GM18502 (cell line): ENCODE measurements at regions not wholly inside any gene's neighbourhood (a gene's known extent, or its start where the extent isn't known, plus 50 kb on each side); places are given as distances from the start of the nearest gene placed in this dataset.

Source experiments
- ATAC-seq: cut with Tn5 transposase; IDR thresholded peaks from one replicate; pipeline ENCODE4 v1.9.1; 2021; ENCODE audit warnings: mild to moderate bottlenecking; ENCODE audit not compliant: unreplicated experiment, poor library complexity

DNA sequence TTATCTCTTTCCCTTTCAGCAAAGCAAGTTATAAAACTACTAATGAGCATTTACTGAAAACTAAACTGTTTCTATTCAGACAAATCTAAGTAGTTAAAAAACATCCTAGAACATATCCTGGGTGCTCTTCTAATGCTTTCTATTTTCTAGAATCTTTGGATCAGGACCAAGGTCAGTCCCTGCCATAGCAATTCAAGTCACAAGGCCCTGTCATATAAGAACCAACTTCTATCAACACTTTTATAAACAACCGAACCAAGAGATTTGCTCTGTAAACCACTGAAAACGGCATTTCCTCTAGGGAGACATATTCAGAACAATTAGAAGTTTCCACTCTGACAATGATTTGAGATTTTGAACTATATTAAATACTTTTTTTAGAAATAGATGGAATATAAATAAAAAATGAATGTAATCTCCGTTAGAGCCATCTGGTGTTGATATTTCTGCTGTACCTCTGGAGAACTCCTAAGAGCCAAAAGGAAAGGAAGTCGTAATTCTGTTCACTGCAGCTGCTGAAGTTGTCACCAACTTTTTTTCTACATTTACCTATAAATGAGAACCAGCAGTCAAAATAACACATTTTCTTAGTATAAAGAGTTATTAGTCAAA lies 51.4 kb upstream of the LGSN start:
- ATAC-seq: no peak

DNA sequence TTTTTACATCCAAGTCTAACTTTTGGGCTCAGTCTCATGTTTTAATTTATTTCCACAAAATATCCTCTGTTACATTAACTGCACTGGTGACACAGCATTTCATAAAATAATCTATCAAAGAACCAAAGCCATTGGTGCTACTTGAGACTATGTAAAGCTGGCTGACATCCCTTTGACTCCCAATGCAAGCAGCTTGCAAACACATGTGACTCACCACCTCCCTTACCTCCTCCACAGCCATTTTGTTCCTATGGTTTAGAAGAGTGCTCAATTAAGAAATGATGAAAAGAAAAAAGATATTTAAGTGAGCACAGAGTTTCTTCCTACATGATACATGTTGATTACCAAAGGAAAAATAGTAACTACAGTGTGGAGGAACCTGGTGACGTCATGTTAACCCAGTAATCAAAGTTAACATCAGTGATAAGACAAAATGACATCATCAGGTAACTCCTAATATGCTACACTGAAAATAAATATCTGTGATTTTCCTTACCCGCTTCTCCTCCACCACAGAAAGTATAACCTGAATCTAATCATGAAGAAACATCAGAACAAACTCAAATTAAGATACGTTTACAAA lies 53.3 kb upstream of the LGSN start:
- no peak for ATAC-seq

DNA sequence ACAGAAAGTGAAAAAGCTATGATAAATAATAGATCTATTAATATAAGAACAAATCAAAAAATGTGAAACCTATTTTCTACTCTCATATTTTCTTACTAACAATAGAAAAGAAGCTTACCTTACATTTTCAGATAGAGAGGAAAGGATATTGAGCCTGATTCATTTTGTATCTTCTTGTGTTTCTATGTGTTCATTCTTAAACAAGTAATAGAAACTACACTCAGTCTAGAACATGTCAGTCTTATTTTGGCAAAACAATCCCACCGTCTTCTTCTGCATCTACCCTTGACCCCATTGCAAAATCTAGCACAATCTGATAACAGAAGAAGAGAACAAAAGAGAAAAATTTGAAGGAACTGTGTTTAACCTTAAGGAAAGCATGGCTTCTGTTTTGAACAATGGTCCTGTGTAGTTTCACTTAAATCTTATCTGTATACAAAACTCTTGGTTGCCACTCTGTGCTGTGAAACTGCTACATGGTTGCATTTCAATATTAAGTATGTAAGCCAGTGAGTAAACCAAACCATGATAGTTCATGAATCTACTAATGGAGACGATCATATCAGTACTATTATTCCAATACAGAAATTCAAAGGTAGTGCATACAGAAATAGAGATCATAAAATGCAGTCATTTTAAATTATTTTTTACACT lies 69.5 kb upstream of the LGSN start:
- peak; percentile 66 for ATAC-seq

DNA sequence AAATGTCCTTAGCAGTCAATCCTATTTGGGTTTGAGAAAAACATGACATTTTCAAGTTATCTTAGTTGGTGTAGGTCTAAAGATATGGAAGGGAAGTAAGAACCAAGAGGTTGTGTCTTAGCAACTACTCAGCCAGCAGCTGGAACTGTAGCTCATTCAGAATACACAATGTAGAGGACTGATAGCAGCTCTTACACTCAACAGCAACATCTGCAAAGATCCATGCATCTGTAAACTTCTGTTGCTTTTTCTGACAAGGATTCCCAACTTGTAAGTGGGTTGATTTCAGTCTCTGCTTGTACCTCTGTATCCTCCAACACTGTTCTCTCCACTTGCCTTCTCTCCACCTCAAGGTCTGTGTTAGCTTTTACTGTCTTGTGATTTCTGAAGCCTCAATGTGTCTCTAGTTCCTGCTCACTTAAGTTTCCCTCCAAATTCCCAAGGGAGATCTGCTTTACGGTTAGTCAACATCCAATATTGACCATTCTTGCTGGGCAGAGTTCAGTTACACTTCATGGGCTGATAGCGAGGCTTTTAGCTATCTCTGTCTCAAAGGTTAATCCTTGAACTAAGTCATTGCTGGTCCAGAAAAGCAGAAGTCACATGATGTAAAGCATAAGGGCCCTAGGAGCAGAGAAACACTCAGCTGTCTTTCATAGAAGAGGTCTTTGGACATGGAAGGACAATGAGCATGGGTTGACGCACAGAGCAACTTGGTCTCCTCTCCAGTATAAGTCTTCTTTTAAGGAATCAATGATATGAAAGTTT lies 71.6 kb upstream of the LGSN start:
- no peak for ATAC-seq

DNA sequence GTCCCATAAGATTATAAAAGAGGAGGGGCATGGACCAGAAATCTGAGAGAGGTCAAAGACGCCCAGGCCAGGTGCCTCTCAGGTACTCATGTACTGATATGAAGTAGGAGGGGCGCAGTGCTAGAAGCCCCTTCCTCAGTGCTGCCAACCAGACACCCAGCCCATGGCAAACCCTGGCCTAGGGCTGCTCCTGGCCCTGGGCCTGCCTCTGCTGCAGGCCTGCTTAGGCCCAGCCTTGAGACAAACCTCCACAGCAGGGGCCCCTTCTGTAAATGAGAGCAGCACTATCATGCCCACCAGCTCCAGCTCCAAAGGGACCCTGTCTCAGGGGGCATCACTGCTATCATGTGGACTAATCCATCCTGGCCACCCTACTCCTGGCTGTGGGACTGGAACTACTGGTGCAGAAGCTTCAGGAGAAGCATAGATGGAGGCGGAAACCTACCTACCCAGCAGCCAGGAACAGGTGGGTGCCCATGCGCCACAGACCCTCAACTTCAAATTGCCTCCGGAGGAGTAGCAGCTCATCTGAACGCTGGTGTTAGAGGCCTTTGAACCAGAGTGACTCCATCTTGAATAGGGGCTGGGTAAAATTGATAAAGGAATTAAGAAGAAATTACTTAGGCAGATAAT lies 72.4 kb upstream of the LGSN start:
- ATAC-seq: no peak

DNA sequence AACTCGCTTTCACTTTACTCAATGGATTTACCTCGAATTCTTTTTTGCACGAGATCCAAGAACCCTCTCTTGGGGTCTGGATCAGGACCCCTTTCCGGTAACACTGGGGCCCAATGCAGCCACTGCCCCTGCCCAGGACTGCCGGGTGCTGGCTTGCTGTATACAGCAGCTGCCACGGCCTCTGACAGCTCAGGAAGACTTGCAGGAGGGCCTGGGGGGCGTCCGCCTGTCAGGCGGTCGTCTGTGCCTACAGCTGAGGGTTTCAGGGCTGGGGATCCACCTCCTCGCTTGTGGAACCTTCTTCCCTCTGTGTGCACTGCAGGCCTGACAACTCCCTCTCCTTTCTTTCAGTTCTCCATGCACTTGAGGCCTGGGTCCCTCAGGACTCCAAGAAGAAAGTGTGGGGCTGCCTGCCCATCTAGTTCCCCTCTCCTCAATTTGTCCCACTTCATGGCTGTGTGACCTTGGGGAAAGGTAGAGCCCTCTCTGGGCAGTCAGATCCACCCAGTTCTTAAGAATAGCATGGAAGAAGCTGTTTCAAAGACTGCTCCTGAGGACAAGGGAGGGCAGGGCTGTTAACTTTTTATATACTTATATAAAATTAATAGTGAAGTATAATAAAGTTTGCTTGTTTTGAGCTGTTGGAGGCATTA lies 75.0 kb upstream of the LGSN start:
- ATAC-seq: no peak

DNA sequence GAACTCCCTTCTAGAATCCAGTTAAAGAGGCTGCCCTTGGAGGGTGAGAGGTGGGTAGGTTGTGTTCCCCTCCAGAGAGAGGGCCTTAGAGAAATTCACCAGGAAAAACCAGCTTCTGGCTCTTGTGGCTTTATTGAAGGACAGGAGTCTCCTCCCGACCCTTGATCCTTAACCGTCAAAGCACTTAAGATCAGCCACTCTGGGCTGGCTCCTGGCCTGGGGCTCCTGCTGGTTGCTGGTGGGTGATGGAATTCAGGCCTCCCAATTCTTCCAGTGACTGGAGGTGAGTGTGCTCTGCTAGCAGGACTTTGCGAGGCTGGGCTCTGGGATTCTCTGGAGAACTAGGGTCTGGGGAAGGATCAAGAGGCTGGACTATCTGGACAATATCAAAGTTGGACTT lies 75.6 kb upstream of the LGSN start:
- ATAC-seq: no peak

DNA sequence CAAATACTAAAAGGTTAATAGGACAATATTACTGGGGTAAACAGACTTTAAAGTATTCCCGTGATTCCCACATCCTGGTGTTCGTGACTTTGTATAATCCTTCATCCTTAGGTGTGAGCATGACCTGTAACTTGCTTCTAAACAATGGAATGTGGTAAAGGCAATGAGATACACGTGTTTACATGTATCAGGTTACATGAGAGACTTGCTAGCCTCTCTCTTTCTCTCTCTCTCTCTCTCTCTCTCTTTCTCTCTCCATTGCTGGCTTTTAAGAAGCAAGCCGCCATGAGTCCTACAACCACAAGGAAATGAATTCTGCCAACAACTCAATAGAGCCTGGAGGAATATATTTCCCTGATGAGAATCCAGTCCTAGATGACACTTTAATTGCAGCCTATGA lies 83.9 kb upstream of the LGSN start:
- ATAC-seq: no peak

DNA sequence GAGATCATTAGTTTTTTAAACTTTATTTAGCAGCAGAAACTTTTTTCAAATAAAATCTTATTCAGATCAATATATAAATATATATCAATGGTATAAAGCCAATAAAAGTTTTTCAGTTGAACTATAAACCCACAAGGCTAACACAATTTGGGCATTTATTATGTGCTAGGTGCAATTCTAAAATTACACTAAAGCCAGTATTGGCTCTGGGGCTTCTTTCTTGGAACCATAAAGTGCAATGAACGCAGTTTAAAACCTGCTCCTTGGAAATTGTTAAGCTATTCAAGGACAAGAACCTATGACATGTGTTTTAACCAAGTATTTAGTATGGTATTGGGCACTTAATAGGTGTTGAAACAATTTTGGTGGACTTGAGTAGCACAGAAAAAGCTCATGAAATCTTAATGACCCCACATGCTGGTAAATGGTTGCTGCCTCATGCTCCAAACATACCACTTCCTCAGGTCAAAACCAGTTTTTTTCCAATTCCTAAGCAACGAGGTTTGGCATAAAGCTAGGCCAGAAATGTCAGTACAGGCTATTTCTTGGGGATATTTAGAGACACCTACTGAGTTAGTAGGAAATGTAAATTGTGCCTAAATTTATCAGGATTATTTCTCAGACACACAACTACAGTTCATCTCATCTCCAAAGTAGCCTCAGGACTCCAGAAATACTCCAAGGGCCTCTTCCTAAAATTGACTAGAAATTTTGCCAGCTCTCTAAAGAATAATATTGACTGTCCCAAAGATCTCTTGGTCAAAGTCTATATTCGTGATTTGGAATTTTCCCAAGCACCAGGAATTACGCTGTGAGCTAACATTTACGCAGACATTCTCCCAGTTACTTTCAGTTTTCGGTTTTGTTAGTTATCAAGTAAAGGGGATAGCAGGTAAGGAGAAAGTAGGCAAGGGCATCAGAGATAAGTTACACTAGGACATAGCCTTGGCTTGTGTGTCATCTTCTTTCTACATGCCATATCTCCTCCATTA lies 90.9 kb upstream of the LGSN start:
- ATAC-seq: no peak

DNA sequence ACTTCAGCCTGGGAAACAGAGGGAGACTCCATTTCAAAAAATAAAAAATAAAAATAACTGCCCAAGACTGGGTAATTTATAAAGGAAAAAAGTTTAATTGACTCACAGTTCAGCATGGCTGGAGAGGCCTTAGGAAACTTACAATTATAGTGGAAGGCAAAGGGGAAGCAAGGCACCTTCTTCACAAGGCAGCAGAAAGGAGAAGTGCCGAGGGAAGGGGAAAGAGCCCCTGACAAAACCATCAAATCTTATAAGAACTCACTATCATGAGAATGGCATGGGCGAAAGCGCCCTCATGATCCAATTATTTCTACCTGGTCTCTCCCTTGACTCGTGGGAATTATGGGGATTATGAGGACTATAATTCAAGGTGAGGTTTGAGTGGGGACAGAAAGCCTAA lies 95.5 kb upstream of the LGSN start:
- no peak for ATAC-seq

DNA sequence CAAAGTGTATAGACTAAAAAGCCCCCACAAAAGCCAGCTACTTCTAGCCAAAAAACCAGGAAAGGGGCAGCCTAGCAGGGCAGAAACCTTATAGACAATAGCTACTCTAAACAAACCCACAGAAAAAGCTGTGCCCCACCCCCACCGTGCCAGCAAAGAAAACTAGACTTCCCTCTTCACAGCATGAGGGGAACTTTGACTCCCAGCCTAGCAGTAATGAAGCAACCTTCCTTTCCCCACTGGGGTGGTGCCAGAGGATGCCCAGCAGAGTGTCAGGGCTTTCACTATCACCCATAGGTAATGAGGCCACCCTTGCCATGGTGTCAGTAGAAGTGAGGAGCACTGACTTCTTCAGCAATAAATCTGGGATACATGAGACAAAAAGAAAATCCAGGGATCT lies 99.0 kb upstream of the LGSN start:
- no peak for ATAC-seq

DNA sequence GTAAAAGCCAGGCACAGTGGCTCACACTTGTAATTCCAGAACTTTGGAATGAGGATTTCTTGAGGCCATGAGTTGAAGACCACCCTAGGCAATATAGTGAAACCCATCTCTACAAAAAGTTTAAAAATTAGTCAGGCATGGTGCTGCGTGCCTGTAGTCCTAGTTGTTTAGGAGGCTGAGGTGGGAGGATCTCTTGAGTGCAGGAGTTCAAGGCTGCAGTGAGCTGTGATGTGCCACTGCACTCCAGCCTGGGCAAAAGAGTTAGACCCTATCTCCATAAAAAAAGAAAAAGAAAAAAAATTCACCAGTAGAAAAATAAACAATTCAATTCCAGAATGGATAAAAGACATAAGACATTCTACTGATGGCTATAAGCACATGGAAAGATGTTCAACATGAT lies 104.9 kb upstream of the LGSN start:
- no peak for ATAC-seq

DNA sequence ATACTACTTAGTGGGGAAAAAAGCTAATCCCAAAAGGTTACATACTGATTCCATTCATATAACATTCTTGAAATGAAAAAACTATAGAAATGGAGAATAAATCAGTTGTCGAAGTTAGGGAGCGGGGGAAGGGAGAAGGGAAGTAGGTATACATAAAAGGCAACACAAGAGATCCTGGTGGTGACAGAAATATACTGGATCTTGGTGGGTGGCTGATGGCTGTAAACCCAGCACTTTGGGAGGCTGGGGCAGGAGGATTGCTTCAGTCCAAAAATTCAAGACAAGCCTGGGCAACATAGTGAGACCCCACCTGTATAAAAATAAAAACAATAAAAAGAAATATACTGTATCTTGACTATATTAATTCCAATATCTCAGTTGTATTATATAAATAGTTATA lies 105.7 kb upstream of the LGSN start:
- ATAC-seq: no peak

DNA sequence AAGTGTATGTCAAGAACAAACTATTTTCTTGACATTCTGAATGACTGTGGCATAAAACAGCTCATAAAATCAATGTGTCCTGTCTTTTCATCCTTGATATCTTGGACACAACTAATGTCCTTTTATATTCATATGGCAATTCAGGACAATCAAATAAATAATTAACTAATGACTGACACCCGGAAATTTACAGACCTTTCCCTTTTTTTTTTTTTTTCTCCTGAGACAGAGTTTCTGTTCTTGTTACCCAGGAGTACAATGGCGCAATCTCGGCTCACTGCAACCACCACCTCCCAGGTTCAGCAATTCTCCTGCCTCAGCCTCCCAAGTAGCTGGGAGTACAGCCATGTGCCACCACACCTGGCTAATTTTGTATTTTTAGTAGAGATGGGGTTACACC lies 107.1 kb upstream of the LGSN start:
- no peak for ATAC-seq

DNA sequence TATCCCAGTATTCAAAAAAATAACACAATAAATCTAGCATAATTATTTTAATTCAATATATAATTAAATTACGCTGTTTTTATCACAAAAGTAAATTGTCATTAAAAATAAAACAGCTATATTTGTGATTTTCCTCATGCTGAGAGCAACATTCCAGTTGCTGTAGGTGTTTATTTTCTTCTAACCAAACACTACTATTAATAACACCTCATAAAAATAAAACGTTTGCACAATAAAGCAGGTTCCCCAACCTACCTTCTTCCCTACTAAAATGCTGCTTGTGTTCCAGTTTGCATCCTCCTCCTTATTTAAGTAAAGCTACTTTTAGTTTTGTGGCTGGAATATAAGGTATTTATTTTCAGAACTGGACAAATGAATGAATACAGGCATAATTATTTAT lies 108.2 kb upstream of the LGSN start:
- ATAC-seq: no peak

DNA sequence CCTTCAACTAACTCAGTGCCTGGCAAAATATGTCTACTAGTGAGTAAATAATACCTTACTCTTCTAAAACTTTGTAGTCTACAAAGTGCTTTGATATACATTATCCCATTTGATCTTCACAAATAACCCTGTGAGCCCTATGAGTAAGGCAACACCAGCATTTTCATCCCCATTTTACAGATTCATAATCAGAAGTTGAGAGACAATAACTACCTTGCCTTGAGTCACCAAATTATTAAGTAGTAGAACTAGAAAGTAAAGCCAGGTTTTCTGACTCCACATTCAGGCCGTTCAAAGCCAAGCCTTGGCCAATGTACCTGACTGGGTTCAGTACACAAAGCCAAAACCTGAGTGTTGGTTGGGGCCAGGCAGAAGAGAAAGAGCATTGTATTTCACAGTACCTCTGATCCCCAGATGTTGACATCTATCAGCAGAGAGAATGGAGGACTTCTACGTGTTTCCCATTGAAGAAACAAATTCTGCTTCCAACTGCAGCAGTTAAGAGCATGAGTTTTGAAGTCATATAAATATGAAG lies 111.3 kb upstream of the LGSN start:
- no peak for ATAC-seq

DNA sequence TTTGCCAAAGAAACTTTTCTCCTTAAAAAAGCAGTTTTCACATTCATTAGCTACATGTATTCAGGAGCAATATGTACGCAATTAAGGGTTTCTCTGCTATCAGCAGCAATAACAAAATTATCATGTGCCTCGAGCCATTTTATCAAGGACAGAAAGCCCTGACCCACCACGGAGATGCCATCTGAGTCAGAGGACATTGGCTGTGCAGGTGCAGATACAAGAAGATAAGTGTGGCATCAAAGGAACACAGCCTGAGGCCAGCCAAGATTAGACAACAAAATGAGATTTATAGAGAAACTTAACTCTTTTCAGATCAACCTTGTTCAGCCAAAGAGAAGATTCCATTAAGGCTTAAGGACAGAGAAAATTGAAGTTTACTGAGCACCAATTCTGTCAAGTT lies 115.2 kb upstream of the LGSN start:
- ATAC-seq: no peak

DNA sequence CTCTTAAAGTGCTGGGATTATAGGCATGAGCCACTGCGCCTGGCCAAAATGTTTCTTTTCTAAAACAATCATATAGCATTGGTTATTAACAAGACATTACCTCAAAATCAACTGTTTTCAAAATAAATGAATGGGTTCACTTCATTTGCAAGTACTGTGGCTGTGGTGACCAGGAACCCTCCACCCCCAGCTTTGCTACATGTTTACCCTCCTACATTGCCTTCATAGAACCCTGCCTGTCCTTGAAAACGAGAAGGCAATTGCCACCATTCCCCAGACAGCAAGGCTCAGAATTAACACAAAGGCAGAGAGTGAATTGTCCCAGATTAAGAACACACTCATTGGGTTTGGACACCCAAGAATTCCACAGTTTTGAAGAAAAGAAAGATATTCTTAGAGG lies 116.6 kb upstream of the LGSN start:
- no peak for ATAC-seq

DNA sequence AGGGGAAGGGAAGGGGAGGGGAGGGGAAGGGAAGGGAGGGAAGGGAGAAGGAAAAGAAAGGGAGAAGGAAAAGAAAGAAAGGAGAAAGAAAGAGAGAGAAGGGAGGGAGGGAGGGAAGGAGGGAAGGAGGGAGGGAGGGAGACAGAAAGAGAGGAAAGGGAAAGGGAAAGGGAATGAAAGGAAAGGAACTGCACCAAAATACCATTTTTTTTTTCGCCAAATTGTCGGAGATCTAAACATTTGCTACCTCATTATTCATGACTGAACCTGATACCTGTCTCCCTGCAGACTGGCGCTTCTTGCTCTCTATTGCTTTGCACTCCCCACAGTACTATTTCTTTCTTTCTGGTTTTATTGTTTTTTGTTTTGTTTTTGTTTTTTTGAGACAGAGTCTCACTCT lies 117.3 kb upstream of the LGSN start:
- no peak for ATAC-seq
